B cell (primary cell): ENCODE measurements at regions not wholly inside any gene's neighbourhood (a gene's known extent, or its start where the extent isn't known, plus 50 kb on each side); places are given as distances from the start of the nearest gene placed in this dataset.

Experiments
- CTCF ChIP-seq: fragments of 200-600 bp; IDR thresholded peaks from one replicate; pipeline ENCODE4 v1.8.0; 2022; ENCODE audit warnings: antibody characterized with exemption, mild to moderate bottlenecking
- EZH2 ChIP-seq: IDR thresholded peaks from 2 replicates; pipeline ENCODE4 v1.6.1; 2012; ENCODE audit warnings: borderline replicate concordance, low read depth, mild to moderate bottlenecking, moderate library complexity, low read length; ENCODE audit not compliant: insufficient read depth, poor library complexity, severe bottlenecking

- TF ChIP-seq CTCF (no peak), EZH2 (no peak)
Observed at GRCh38 chr3:72558001-72558400, 290.2 kb downstream of the SHQ1 start.
